NCI-H2107 (cell line): ENCODE measurements at regions not wholly inside any gene's neighbourhood (a gene's known extent, or its start where the extent isn't known, plus 50 kb on each side); places are given as distances from the start of the nearest gene placed in this dataset.

ENCODE experiments used
- DNase-seq: peaks from one replicate; lab custom pipeline; 2025; lab: John Stamatoyannopoulos, UW

DNA sequence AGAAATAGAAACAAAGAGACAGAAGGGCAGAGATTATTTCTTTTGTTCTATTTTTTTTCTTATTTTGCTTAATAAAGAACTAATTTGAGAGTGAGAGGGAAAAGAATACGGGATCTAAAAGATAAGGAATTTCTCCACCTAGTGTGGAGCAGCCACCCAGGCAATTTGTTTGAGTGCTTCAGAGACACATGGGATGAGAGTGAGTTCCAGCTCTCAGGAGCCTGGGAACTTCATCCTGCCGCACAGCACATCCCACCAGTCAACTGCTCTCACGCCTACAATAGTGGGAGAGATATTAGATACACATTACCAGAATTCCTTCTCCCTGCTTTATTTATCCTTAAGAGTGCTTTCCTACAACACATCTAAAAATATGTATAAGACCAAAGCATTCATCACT, 946.4 kb downstream of the PDHA2 start:
- DNase-seq: no peak

DNA sequence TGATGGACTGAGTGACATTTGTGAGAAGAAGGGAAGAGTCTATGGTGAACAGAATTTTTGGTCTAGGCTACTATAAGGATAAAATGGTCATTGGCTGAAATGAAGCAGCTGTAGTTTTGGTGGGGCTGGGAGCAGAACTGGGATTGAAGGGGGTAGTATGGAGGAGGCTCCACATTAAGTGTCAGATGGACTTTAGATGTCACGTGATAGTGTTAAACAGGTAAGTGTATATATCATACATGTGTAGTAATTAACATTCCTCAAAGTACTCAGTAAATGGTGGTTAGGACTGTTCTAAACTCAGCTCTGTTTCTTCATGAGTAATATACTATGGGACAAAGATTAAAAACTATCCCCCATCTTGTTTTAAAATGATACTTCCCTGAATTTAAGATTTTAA, 947.9 kb downstream of the PDHA2 start:
- DNase-seq: no peak

DNA sequence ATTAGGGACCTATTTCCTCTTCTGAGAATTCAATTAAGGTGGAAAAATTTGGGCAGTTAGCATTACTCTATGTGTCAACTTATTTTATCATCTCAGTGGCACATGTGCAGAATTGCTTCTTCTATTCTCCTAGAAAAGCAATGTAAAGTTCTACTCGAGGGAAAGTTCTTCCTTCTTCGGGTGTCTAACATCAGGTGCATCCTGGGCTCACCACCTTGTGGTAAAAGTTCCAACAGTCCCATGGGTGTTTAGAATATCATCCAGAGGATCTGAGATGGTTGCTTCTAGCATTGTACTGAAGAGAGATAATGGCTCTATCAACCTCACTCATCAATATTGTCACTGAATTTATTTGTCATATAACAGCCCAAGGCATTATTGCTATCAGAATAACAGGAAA, 969.7 kb downstream of the PDHA2 start:
- no peak for DNase-seq

DNA sequence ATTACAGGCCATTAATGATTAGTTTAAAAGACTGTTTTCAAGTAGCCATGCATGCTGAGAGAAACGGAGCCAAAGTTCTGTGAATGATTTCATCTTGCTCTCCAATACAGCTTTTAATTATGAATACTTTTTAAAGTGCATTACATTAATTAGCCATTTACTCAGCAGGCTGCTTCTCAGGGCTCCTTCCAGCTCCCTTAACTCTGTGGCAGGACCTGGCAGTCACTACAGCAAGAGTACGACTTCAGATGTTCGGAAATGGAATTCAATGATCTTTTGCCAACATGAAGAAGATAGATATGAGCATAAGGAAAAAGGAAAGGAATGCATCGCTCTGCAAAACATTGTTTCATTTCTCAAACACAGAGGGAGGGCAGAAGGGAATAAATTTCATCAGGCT, 987.2 kb downstream of the PDHA2 start:
- DNase-seq: no peak

DNA sequence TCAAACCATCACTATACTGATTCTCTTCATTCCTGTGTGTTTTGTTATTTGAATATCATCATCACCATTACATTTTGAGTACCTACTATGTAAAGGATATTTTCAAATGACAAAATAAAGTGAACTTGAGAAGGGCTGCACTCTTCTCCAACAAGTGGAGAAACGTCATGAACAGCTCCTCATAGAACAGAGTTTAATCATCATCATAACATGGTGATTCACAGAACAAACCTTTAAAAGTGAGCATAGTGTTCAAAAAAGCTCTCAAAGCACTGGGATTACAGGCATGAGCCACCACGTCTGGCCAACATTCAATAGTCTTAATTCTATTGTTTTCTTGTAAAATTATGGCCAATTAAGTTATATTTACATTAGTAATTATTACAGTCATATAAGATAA, 993.9 kb downstream of the PDHA2 start:
- DNase-seq: no peak

DNA sequence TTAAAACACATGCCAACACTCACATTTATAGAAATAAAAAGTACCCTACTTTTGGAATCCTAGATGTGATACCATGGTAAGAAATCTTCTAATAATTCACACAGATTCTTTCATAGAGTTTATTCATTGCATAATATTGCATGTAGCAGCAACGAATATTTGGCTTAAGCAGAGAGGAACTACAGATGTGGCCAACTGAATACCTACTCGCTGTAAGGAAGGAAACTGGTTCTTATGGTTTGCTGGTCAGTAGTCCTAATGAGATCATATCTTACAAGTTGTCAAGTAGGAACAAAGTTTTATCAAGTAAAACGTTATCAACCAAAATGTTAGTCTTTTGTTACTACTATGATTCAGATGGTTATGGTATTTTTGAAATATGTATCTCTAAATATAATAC, 996.1 kb downstream of the PDHA2 start:
- DNase-seq: no peak

DNA sequence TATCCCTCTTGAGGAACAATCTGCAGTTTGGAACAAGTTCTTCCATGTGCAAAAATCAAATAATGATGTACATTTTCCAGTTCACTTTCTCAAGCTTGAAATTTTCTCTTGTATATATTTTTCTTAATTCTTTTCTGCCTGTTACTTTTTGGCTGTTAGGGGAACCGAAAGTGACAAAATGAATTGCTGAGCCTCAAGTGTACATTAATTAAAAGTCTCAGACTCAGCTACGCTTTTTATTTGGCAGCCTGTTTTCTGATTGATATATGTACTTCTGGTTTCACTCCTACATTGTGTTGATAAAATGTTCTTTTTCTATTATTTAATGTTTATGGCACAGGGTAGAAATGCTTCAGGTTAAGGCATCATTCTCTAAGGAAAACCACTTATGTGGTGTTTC, 999.5 kb downstream of the PDHA2 start:
- DNase-seq: no peak

DNA sequence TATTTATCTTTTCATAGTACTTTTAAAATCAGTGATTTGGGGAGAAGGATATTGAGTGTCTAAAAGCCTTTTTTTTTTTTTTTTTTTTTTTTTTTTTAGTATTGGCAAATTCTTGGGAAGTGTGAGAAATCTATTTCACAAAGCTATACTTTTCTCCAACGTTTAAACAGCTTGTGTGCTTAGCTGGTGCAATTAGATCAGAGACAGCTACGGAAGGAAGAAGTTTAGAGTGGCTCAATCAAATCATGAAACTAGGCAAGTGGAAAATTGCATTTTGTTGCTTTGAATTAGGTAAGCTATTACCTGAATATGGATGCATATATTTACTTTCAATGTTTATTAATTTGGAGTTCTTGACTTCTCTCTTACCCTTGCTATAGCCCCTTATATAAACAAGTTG, 1001.9 kb downstream of the PDHA2 start:
- DNase-seq: no peak

DNA sequence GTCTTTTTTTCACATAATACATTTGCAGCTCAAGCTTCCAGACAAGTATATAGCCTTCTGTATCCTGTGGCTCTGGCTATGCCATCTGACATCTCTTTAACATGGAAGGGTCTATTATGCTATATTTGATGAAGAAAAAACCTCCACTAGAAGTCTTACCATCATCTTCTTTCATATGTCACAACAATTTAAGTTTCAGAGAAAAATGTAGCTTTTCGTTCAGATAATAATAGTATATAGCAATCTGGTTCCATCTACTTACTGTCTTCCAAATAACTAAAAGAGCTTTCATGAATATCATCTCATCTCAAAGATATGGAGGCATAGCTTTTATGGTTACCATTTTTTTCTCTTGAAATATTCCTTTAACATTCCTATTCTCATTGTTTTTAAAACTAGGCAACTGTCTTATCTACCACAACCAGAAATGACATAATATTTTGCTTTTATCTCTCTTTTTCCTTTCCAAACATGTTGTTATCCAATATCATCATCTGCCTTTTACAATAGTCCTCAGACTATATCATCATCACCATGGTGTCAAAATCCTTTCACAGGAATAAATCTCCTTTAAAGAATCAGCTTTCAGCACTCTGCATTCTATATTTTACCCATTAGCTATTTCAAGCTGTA, 1005.1 kb downstream of the PDHA2 start:
- no peak for DNase-seq

DNA sequence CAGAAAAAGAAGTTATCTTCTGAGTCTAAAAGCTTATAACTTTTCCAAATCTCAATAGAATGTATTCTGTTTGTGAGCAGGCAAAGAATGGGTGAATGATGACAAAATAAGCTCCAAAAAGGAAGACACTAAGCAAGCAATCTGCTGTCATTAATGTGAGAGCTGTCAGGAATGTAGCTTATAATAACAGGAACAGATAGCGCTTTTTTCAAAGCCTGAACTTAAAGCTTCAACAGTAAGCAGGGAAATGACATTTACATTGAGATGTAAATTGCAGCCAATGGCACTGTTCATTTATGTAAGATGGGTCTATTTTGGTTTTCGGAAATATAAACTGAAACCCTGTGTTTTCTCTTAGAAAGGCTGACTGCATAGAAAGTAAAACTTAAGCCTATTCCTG, 1005.9 kb downstream of the PDHA2 start:
- DNase-seq: no peak

DNA sequence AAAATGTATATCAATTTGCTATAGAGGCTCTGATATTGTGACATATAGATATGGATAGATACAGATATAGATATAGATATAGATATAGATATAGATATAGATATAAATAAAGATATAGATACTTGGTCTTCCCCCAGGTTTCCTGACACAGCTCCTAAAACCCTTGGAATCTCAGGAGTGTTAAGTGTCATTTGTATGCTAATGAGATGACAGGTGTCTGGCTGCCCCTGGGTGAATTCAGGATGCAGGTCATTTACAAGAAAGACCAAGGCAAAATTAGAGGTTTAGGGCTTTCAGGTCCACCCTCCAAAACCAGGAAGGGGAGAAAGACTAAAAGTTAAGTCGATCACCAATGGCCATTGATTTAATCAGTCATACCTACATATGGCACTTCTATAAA, 1034.8 kb downstream of the PDHA2 start:
- DNase-seq: no peak

DNA sequence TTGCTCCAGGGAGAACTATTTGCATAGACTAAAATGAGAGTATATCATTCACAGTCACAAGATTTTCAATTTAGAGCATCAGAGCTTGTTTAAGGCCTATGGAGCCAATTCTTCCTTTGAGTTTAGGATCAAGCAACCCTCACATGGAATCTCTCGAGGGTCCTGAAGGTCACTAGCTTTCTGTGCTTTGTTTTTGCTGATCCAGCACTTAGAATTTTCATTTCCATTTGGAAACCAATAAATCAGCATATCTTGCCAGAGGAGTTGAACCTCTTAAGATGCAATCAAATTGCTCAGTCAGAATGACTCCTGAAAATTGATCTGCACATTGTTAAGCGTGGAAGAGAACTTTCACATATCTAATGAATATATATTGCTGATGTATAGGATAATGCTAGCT, 1039.6 kb downstream of the PDHA2 start:
- no peak for DNase-seq

DNA sequence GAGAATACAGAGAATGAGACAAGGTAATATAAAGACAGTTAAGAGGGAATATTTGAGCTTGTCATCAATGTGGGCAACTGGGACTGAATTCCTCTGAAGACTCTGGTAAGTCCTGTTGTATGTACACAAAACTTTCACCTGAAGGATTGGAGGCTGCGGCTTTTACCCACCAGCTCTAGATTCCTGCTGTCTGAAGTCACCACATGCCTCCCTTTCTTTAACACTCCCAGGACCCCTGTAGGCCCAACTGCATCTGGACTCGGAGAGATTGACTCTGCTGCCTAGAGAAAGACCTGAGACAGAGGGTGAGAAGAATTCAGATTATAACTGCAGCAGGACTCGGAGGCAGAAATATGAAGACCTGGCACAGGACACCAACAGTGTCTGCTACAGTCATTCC, 1048.0 kb downstream of the PDHA2 start:
- DNase-seq: no peak

DNA sequence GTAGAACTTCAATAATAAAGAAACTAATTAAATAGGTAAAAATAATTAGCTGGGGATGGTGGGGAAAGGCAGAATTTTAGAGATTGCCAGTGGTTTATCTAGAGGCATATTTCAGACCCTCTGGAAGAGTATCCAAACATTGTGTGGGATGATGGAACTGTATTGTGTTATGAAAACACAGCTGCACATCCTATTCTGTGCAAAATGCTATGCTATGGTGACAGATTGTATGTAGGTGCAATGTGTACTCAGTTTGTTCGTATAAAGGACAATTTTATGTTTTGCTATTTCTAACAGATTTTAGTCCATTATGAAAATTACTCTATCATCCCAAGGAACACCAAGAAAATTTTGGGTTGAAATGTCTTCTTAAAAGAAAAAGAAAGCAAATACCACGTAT, 1054.7 kb downstream of the PDHA2 start:
- no peak for DNase-seq

DNA sequence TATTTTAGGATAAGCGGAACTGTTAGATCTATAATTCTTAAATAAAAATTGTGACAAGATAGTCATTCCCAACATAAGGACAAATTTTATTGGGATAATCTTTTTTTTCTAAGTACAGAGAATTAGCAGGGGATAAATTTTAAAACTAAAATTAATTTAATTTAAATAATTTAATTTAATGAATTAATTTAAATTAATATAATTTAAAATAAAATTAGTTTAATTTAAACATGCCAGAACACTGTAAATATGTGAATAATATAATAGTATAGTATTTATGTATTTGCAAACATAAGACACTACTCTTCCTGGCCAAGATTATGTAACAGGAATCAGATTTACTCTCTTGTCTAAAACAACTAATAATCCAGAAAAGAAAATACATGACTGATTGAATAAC, 1055.9 kb downstream of the PDHA2 start:
- DNase-seq: no peak

DNA sequence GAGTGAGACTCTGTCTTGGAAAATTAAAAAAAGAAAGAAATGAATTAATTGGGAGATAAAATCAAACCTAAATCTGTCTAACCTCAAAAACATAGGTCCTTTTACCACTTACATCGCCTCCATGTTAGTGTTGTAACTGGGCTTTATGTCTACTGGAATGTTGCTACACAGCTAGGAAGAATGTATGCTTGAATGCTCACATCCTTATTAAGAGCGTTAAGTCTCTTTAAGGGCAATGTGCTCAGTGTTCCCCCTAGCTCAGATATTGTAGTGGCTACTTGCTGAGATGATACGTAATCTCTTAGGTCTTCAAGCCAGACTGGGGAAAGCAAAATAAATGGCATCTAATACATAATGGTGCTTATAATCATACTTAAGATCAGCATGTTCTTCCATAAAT, 1072.8 kb downstream of the PDHA2 start:
- DNase-seq: no peak

DNA sequence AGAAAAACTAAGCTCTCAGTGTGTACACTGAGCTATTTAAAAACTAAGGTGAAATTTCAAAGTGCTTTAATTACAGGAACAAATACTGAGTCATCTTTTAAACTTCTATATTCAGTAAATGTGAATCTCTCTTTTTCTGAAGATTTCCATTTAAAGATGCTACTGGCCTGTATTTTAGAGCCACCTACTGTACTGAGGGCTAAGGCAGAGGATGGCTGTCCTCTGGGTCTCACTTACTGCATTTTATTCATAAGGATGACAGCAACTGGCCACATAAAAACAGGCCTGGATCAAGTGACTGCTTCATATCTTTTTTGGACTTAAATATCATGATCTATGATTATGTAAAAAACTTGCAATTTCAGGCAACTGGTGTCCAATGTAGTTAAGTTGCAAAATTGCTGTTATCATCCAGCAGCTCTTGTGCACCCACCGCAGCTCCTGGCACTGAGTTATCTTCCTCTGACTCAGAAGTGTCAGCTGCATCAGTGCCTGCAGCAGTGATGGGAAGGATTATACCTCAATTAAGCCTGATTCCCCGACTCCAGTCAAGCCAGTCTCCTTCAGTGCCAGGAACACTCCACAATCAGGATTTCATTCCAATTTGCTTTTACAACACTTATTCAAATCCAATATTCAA, 1073.7 kb downstream of the PDHA2 start:
- no peak for DNase-seq

DNA sequence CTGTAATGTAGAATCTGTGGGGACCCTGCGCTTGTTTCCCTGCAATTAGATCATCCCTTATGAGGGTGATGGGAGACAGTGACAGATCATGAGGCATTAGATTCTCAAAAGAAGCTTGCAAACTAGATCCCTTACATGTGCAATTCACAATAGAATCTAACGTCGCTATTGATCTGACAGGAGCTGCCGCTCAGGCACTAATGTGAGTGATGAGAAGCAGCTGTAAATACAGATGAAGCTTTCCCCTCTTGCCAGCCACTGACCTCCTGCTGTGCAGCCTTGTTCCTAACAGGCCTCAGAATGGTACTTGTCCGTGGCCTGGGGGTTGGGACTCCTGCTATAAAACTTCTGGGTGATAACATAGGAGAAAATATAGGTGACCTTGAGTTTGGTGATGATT, 1076.8 kb downstream of the PDHA2 start:
- no peak for DNase-seq

DNA sequence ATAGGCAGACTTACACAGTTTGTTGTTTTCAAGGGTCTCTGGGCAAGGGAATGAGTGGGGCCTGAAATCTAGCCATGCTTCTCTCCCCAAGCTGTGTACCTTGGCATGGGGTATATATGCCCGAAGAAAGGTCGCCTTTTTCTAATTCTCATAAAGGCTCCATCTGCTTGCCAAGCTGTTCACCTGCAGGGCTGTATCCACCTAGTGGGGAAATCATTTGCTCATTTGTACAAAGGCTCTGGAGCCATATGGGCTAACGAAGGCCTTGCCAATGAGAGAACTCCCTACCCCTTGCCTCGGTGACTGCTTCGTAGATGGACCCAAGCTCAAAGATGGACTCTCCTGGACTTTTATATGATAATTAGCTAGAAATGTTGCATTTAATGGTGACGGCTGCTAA, 1097.0 kb downstream of the PDHA2 start:
- no peak for DNase-seq

DNA sequence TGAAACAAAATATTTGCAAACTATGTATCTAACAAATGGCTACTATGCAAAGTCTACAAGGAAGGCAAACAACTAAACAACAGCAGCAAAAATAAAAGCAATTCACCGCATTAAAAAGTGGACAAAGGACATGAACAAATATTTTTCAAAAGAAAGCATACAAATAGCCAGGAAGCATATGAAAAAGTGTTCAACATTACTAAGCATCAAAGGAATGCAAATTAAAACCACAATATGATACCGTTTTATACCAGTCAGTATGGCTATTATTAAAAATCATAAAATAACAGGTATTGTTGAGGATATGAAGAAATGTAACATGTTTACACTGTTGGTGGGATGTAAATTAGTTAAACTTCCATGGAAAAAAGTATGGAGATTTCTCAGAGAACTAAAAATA, 1106.7 kb downstream of the PDHA2 start:
- DNase-seq: no peak

DNA sequence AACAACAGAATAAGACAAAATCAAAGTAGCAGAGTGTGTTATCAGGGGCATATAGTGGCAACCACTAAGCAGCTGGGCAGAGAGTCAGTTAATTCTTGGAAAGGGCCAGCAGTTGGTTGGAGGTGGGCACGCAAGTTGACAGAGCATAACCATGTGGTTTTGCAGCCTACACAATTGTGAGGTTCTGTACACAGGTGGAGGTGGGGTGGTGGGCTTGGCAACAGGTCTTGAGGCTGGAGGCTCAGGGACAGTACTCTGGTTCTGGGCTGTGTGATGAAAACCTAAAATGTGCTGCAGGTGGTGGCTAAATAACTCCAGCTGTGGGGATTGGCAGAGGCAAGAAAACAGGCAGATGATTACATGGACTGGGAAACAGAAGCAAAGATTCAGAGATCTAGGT, 1112.7 kb downstream of the PDHA2 start:
- DNase-seq: no peak

DNA sequence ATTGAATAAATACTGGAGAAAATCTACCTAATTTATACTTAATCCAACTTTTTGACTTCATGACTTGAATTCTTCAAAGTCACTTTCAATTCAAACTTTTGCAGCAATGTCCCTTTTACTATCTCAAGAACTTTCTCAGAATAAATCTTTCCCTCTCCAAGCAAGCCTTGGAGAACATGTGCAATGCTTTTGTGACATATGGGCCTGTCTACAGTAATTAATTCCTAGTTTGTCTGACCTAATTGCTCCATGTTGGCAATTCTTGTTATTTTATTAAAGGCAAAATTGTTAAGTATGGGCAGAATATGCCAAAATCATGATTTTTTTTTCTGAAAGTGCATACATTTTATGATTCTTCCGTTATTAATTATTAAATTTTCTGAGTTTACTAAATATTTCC, 1115.3 kb downstream of the PDHA2 start:
- no peak for DNase-seq

DNA sequence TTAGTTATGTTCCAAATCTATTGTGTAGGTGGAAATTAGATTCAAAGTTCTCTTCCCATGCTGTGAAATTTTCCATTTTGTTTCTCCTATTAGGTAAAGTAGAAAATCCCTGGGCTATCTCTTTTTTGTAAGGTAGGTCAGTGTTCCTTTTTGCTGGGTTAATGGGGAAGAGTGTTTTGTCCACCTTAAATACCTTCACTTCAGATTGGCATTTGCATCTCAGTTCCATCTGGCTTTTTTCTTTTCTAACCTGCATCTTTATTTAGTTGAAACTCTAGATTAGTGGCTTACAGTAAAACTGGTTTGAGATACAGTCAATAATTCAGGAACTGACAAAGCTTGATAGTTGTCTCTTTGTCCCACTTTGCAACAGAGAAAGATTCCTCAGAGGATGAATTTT, 1115.8 kb downstream of the PDHA2 start:
- DNase-seq: no peak

DNA sequence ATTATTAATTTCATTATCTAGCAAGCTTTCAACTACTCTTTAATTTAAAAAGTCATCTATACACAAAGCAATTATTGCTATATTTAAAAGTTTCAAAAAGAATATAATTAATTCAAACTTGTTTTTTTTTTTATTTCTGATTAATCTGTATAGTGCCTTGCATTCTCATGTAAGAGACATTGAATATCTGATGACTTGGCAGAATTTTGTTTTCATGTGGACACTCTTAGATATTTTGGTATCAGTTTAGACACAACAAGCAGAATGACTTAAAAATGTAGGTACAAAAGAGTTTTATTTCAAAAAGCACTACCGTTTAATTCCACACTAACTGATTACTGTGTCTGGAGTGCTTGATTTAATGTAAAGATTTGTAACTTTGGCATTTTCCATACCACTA, 1129.6 kb downstream of the PDHA2 start:
- DNase-seq: no peak
